HFFc6 (cell line): ENCODE measurements at regions not wholly inside any gene's neighbourhood (a gene's known extent, or its start where the extent isn't known, plus 50 kb on each side); places are given as distances from the start of the nearest gene placed in this dataset.

ENCODE experiments used
- DNase-seq: peaks from one replicate; pipeline ENCODE4 v3.0.0-alpha.2; 2018
- H3K27ac Mint-ChIP-seq: 2 replicates; pipeline ENCODE4 v1.8.0; 2020; ENCODE audit warnings: mild to moderate bottlenecking, mixed read lengths
- H3K27me3 Mint-ChIP-seq: 2 replicates; pipeline ENCODE4 v1.8.0; 2021; ENCODE audit warnings: mild to moderate bottlenecking, moderate library complexity, mixed read lengths; ENCODE audit not compliant: insufficient read depth
- H3K36me3 Mint-ChIP-seq: 2 replicates; pipeline ENCODE4 v1.8.0; 2021; ENCODE audit warnings: low read depth, mixed read lengths
- H3K4me1 Mint-ChIP-seq: 2 replicates; pipeline ENCODE4 v1.8.0; 2020; ENCODE audit warnings: low read depth, mixed read lengths
- H3K4me3 Mint-ChIP-seq: 2 replicates; pipeline ENCODE4 v1.8.0; 2020; ENCODE audit warnings: mild to moderate bottlenecking, moderate library complexity, mixed read lengths
- H3K9me3 Mint-ChIP-seq: 2 replicates; pipeline ENCODE4 v1.8.0; 2020; ENCODE audit warnings: mild to moderate bottlenecking, mixed read lengths
- TF ChIP-seq, protein P1 (sequence below): fragments of 200-600 bp; sonication (generic); IDR thresholded peaks from 2 replicates; pipeline ENCODE4 v1.5.0; 2021; ENCODE audit warnings: antibody characterized with exemption, mild to moderate bottlenecking

DNA sequence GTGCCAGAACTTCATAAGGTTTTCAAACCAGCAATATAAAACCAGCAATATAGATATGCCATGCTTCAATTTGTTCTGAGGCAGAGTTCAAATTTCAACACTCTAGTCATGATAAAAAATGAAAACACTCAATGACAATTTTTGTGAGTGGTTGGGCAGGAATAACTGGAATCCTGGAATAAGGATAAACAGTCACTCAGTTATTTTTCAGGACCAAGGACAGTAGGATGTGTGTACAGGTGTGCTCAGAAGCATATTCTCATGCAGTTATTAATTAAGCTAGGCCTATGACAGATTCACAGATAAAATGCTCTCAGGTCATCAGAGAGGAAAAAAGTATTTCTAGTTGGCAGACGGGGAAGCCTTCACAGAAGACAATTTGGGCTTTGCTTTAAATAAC, 117.3 kb upstream of the PPP2R2B start:
- Mint-ChIP-seq H3K36me3 (no peaks in the 10 kb centered on the region), H3K4me1 (no peaks in the 10 kb centered on the region), H3K9me3 (peaks cover 27% of the 10 kb centered on the region), H3K4me3 (no peak overlapping the region), H3K27me3 (no peaks in the 10 kb centered on the region; the same call in 1 of the 2 replicates), H3K27ac (no peak overlapping the region)
- TF ChIP-seq, protein P1, sequence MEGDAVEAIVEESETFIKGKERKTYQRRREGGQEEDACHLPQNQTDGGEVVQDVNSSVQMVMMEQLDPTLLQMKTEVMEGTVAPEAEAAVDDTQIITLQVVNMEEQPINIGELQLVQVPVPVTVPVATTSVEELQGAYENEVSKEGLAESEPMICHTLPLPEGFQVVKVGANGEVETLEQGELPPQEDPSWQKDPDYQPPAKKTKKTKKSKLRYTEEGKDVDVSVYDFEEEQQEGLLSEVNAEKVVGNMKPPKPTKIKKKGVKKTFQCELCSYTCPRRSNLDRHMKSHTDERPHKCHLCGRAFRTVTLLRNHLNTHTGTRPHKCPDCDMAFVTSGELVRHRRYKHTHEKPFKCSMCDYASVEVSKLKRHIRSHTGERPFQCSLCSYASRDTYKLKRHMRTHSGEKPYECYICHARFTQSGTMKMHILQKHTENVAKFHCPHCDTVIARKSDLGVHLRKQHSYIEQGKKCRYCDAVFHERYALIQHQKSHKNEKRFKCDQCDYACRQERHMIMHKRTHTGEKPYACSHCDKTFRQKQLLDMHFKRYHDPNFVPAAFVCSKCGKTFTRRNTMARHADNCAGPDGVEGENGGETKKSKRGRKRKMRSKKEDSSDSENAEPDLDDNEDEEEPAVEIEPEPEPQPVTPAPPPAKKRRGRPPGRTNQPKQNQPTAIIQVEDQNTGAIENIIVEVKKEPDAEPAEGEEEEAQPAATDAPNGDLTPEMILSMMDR = no peak
- no peak for DNase-seq

DNA sequence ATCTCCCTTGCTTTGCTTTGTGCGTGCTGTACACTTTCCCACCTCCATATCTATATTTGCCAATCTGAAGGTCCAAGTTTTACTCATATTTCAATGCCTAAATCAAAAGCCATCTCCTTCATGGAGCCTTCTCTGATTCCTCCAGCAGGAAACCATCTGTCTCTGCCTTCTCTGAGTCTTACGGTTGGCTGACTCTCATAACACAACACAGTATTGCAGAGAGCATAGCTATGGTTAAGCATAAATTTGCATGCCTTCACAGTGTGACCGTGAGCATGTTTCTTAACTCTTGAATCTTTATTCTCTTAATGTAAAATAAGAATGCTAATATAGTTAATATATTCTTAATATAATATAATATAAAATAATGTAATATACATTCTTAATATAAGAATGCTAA, 136.8 kb upstream of the PPP2R2B start:
- Mint-ChIP-seq H3K27ac (no peak overlapping the region), H3K4me3 (no peak overlapping the region), H3K9me3 (peaks cover 24% of the 10 kb centered on the region), H3K4me1 (no peaks in the 10 kb centered on the region), H3K27me3 (no peaks in the 10 kb centered on the region), H3K36me3 (no peaks in the 10 kb centered on the region)
- TF ChIP-seq, protein P1 = no peak
- DNase-seq = no peak

DNA sequence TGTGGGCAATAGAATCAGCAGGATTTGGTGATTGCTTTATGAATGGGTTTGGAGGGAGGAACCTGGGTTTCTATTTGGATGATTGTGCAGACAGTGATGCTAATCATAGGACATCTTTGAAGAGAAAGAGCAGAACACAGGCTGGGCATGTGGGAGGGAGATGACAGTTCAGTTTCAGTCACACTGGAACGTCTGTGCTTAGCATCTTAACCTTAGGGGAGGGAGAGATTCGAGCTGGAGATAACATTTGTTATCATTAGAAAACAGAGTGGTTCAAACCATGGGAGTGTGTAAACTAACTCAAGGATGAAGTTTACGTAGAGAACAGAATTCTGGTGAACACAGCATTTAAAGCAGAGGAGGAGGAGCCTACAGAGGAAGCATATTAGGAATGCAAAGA, 138.6 kb upstream of the PPP2R2B start:
- Mint-ChIP-seq H3K27ac (no peak overlapping the region), H3K4me1 (no peaks in the 10 kb centered on the region), H3K36me3 (no peaks in the 10 kb centered on the region), H3K4me3 (no peak overlapping the region), H3K9me3 (peaks cover 24% of the 10 kb centered on the region), H3K27me3 (no peaks in the 10 kb centered on the region)
- TF ChIP-seq, protein P1 = no peak
- DNase-seq = no peak

DNA sequence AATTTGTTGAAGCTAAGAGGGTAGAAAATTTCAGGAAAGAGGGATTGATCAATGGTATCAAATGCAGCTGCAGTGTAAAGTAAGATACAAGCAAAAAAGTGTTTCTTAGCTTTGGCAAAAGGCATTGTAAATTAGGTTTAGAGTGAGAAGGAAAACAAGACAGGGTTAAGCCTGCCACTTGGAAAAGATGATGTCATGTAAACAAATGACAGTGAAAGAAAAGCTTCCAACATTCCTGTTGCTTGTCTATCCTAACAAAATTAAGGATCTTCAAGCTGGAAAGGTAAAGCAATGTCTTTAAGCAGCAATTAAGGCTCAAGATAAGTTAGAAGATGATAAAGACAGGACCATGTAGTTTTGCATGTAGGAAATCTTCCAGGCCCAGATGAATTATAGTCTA, 139.1 kb upstream of the PPP2R2B start:
- no peak for DNase-seq
- H3K9me3 Mint-ChIP-seq = peaks cover 24% of the 10 kb centered on the region
- H3K36me3 Mint-ChIP-seq = no peaks in the 10 kb centered on the region
- no peaks in the 10 kb centered on the region for H3K27me3 Mint-ChIP-seq
- H3K27ac Mint-ChIP-seq = no peak overlapping the region
- H3K4me1 Mint-ChIP-seq = no peaks in the 10 kb centered on the region
- TF ChIP-seq, protein P1 = no peak
- no peak overlapping the region for H3K4me3 Mint-ChIP-seq

DNA sequence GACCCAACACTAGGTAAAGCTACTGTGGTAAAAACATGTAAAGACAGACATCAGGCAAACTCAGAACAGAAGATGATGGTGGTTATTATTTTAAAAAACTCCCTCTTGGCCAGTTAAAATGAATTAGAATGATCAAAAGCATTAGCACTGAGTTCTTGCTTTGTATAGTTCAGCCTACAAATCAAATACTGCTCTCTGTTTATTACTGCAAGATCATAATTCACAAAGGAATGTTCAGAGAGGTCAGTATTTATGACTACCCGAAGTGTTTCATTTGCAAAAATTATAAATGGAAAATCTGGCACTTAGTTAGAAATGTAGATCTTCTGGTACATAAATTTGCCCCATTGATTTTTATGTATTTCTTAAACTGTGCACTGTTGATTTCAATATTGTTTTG, 140.3 kb upstream of the PPP2R2B start:
- Mint-ChIP-seq H3K27ac (no peak overlapping the region), H3K9me3 (peaks cover 25% of the 10 kb centered on the region), H3K4me1 (no peaks in the 10 kb centered on the region), H3K36me3 (no peaks in the 10 kb centered on the region), H3K4me3 (no peak overlapping the region), H3K27me3 (no peaks in the 10 kb centered on the region)
- DNase-seq = no peak
- TF ChIP-seq, protein P1 = no peak

DNA sequence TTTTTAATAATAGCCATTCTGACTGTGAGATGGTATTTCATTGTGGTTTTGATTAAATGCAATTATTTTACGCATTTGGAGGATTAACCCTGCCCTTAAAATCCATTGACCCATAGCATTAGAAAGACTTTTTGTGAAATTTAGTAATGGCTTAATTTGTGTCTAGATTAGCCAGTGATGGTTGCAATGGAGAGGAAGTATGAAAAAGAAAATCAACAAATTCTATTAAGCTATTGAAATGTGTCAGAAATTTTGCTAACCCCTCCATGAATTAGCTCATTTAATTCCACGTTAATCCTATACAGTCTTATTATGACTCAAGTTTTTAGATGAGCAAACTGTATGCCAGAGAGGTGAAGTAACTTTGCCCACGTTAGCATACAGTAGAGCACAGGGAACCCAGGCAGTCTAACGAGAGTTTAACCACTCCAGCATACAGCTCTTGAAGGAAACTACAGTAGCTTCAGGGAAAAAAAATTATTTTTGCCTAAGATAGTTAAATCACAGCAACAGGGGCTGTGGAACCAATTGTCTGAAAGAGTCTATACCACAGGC, 158.2 kb upstream of the PPP2R2B start:
- Mint-ChIP-seq H3K4me1 (no peaks in the 10 kb centered on the region), H3K27ac (no peak overlapping the region), H3K27me3 (no peaks in the 10 kb centered on the region; the same call in 1 of the 2 replicates), H3K4me3 (no peak overlapping the region), H3K9me3 (peaks cover 44% of the 10 kb centered on the region), H3K36me3 (no peaks in the 10 kb centered on the region; the same call in 1 of the 2 replicates)
- no peak for DNase-seq
- TF ChIP-seq, protein P1 = no peak
